Activated CD4-positive, CD25-positive, alpha-beta regulatory T cell treated with anti-CD3 and anti-CD28 coated beads, Interleukin-2, amount 50 U/mL, for 72 hours (primary cell): ENCODE measurements at regions not wholly inside any gene's neighbourhood (a gene's known extent, or its start where the extent isn't known, plus 50 kb on each side); places are given as distances from the start of the nearest gene placed in this dataset.

Experiments used
- DNase-seq: peaks from one replicate; pipeline ENCODE4 v3.0.0; 2021

GRCh38 chr10:113219446-113219845, 269.4 kb downstream of the TCF7L2 start:
- DNase-seq = no peak

- DNase-seq = no peak
Observed at GRCh38 chr10:113221756-113222168, 271.7 kb downstream of the TCF7L2 start.

DNA sequence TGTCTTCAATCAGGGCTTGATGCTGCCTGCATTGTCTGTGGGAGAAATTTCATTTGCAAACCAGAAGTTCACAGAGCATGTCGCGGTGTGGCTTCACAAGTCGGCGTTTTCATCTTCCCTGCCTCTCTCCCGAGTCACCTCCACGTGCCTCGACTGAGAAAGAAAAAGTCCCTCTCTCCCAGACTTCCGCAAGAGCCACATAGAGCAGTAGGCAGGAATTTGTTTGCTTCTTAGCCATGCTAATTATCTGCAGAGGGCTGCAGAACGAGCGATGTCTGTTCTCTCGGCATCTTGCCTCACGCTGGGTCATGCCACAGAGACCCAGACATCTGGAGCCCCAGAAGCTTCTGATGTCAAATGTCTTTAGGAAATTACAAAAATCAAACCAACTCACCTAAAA, 272.2 kb downstream of the TCF7L2 start:
- DNase-seq = no peak

DNA sequence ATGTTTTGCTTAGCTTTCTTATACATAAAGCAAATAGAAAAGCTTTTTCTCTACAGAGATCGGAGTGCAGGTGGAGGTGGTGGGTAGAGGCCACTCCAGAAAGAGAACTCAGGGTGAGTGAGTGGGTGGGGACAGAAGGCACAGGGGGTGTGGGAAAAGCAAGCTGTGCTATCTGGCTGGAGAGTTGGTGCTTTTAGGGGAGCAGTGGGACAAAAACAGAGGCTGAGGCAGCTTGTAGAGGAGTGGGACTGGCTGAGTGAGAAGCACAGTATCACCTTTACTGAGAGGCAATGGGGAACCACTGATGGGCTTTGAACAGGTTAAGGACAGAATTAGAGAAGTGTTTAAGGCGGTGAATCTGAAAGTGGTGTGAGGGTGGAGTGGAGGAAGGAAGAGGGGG, 275.3 kb downstream of the TCF7L2 start:
- DNase-seq = no peak

DNA sequence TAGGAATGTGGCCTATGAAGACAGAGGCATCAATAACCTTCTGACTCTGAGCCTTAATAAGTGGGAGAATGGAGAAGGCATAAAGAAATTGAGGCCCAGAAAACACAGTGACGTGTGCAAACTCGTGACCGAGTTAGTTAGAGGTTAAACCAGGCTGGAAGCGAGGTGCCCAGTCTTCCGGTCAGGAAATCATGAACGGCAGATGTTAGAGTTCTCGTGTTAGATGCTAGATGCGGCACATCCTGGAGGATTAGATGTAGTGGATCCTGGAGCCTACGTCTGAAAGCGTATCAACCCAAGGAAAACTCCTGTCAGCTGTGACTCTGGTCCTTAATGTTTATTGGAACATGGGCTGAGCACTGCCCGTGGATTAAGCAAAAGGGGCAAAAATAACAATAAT, 275.9 kb downstream of the TCF7L2 start:
- no peak for DNase-seq

- DNase-seq = no peak
Observed at GRCh38 chr10:113226399-113226798, 276.4 kb downstream of the TCF7L2 start.

- no peak for DNase-seq
Observed at GRCh38 chr10:113226831-113227445, 276.9 kb downstream of the TCF7L2 start.

- DNase-seq = no peak
Observed at GRCh38 chr10:113228530-113228929, 278.5 kb downstream of the TCF7L2 start.

DNA sequence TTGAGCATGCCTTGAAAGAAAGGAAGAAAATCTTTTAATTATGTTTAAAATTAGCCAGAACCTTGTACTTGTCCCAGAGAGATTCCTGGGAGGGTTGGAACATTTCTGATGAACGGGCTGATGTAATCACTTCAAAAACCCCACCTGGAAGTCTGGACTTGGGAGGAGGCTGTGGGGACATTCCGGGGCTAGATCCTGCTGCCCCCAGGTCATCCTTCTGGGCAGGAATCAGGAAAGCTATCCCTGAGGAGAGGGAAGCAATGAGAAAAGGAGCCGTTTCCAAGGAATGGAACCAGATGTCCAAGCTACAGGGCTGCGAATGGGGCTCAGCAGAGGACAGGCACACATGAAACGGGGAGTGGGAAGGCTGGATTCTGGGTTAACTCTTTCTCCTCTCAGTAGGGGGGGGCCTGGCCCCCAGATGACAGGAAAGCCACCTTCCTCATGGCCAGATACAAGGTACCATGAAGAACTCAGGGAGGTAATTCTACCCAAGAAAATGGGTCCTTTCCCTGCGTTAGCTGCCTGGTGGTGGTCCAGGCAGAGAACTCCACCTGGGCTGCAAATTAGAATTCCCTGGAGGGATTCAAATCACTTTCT, 280.1 kb downstream of the TCF7L2 start:
- DNase-seq = no peak

DNA sequence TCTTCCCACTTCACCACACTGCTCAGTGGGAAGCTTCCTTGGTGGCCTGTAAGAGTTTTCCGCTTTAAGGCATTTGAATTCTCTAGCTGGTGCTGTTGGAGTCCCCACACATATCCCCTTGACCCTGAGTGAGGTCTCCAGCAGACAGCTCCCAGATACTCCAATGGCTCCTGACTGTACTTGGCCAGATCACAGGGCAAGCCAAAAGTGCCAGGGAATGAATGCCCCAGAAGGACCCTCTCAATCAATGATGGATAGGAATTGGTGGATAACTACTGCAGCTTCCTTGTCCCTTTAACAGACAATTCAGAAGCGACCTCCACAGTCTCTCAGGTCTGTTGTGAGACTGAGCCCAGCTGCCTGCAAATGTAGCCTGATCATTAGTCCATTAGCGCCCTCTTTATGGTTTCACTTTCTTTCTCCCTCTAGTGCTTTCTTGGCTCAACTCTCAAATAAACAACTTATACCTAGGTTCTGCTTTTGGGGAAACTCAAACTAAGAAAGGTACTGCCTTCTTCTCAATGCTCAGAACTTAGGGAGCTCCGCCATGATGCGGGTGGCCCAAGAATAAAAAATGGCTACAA, 283.0 kb downstream of the TCF7L2 start:
- no peak for DNase-seq

- DNase-seq = no peak
Observed at GRCh38 chr10:113234481-113234880, 284.4 kb downstream of the TCF7L2 start.

DNA sequence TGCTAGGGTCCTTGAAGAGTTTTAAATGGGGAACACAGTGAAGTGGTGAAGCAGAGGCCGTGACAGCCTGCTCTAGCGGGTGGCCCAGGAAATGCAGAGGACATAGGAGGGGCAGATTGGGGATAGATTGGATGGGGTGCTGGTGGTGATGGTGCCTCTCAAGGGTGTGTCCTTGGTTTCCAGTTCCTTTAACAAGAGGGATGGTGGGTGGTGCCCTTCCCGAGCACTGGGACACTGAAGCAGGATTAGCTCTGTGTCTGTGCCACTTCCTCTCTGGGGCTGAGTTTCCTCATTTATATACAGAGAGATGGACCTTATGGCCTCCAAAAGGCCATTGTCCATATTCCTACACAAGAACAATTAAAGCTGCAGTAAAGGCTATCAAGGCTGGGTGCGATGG, 285.5 kb downstream of the TCF7L2 start:
- DNase-seq = no peak

- no peak for DNase-seq
Observed at GRCh38 chr10:113236998-113237397, 287.0 kb downstream of the TCF7L2 start.

- no peak for DNase-seq
Observed at GRCh38 chr10:113239566-113240350, 289.7 kb downstream of the TCF7L2 start.

DNA sequence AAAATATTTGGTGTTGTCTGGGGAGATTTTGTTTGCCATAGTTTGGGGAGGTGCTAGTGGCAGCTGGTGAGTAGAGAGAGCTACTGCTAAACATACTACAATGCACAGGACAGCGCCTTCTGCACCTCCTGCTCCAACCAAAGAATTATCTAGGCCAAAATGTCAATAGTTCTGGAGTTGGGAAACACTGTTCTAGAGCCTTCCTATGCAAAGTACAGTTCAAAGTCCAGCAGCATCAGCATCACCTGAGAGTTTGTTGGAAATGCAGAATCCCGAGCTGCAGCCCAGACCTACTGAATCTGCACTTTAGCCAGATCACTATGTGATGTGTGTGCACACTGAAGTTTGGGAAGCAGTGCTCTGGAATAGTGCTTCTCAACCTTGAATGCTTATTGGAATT, 290.7 kb downstream of the TCF7L2 start:
- DNase-seq = no peak

DNA sequence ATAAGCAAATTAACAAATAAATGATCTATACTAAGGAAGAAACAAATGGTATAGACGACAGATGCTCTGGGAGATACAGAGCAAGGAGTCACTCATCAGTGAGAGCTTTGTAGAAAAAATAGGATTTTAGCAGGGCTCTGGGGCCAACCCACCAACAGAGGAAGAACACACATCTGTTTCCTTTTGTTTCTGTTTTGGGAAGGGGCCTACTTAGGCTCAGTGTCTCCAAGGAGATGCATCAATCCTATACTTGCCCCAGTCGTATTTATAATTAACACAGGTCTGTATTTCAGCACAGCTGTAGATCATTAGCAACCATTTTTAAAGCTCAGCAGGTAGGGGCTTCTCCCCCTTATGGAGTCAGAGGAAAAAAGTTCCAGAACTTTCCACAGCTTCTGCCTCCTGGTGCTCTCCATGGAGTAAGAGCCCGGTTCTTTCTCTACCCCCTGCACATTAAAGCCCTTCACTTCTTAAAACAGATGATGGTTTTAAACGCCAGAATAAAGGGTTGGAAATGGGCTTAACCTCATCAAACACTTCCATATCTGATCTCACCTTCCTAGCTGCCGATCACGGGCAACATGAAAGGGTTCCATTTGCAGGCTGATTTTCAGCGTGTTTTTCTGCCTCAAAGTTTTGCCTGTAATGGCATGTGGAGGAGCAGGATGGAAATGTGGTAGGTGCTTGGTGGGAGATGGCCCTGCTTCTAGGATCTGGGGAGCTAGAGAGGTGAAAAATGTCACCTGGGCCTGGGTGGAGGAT, 291.7 kb downstream of the TCF7L2 start:
- no peak for DNase-seq

GRCh38 chr10:113243311-113243710, 293.3 kb downstream of the TCF7L2 start:
- no peak for DNase-seq

DNA sequence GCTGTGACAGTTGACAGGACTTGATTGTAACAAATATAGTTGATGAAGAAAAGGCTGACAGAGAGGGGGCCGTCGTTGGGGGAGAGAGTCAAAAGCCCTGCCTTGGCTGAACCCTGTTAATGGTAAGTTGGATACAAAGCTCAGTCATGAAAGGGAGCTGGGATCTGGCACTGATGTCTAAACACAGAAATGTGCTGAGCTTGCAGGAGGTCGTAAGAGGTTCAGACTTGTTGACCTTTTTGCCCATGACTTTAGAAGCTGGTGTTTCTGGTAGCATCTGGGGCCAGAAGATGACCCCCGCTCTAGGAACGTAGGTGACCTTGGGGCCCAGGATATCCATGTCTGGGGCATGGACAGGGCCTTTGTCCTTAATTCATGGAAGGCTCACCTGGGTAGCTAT, 294.7 kb downstream of the TCF7L2 start:
- no peak for DNase-seq

- DNase-seq = no peak
Observed at GRCh38 chr10:113245286-113245685, 295.2 kb downstream of the TCF7L2 start.

DNA sequence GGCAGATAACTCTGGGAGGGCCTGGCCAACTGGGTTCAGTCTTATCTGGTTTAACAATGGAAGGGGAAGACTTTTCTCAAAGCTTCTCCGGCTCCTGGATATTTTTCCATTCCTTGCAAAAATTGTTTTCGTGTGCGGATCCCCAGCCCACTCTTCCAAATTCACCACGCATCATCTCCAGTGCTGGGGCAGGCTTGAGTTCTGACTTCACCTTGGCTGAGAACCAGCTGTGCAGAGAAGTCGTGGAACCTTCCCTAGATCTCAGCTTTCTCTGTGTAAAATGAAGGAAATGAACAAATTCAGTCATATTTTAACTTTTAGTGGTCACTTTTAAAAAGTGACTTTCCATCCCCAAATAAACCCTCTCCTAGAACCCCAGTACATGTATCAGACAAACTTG, 297.0 kb downstream of the TCF7L2 start:
- no peak for DNase-seq

GRCh38 chr10:113252650-113253618, 299.9 kb upstream of the HABP2 start:
- DNase-seq = no peak
